Liver (tissue), 3 donors: ENCODE measurements at regions not wholly inside any gene's neighbourhood (a gene's known extent, or its start where the extent isn't known, plus 50 kb on each side); places are given as distances from the start of the nearest gene placed in this dataset.

ENCODE experiments used
- FOXA1 ChIP-seq: IDR thresholded peaks from 2 replicates; pipeline ENCODE4 v1.6.1; 2016; ENCODE audit warnings: antibody characterized with exemption
- TF ChIP-seq, protein P1 (sequence below): fragments of 150-350 bp; IDR thresholded peaks from 2 replicates; pipeline ENCODE4 v1.5.1; 2017; ENCODE audit warnings: improper control_type of control experiment, low read depth, low read length; ENCODE audit not compliant: missing input control
- TF ChIP-seq, protein P2 (sequence below): IDR thresholded peaks from 2 replicates; pipeline ENCODE4 v1.6.1; 2016; ENCODE audit warnings: antibody characterized with exemption
- donor health status: healthy.
- donor health status: healthy.

DNA sequence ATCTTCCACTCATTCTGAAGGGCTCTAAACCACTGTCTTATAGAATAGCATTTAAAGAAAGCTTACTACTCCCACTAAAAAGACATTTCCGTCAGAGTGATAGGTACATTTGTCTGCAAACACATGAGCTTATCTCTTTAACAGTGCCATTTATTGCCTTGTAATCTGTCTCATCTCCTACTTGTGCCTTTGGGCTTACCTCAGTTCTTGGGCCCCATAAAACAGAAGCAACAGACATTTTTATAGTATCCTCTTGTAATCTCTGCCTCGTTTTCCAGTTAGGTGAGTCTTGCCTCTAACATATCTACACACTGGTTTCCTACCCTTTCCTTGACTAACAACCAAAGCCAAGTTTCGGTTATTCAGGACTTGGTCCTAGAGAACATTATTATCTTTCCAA lies 681.4 kb upstream of the KIF2B start:
- TF ChIP-seq, protein P1, sequence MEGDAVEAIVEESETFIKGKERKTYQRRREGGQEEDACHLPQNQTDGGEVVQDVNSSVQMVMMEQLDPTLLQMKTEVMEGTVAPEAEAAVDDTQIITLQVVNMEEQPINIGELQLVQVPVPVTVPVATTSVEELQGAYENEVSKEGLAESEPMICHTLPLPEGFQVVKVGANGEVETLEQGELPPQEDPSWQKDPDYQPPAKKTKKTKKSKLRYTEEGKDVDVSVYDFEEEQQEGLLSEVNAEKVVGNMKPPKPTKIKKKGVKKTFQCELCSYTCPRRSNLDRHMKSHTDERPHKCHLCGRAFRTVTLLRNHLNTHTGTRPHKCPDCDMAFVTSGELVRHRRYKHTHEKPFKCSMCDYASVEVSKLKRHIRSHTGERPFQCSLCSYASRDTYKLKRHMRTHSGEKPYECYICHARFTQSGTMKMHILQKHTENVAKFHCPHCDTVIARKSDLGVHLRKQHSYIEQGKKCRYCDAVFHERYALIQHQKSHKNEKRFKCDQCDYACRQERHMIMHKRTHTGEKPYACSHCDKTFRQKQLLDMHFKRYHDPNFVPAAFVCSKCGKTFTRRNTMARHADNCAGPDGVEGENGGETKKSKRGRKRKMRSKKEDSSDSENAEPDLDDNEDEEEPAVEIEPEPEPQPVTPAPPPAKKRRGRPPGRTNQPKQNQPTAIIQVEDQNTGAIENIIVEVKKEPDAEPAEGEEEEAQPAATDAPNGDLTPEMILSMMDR: no peak
- TF ChIP-seq, protein P2, sequence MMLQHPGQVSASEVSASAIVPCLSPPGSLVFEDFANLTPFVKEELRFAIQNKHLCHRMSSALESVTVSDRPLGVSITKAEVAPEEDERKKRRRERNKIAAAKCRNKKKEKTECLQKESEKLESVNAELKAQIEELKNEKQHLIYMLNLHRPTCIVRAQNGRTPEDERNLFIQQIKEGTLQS: no peak
- no peak for TF ChIP-seq FOXA1
